CD8-positive, alpha-beta memory T cell (primary cell): ENCODE measurements at regions not wholly inside any gene's neighbourhood (a gene's known extent, or its start where the extent isn't known, plus 50 kb on each side); places are given as distances from the start of the nearest gene placed in this dataset.

Experiments used
- CTCF ChIA-PET: fragments of 350-600 bp; sonication (Branson Sonifier 250); formaldehyde crosslinking; loops from one replicate; lab custom pipeline; 2021; ENCODE audit warnings: antibody characterized with exemption; lab: Charles Lee
- POLR2A ChIA-PET: fragments of 350-600 bp; sonication (Branson Sonifier 250); formaldehyde crosslinking; loops from one replicate; lab custom pipeline; 2021; ENCODE audit warnings: antibody characterized with exemption; lab: Charles Lee
- DNase-seq, 5 donors: peaks; one replicate each; pipeline versions ENCODE4 v3.0.0 to v3.0.0-alpha.2; 2020 to 2022; ENCODE audit warnings: mixed read lengths in 1 of 5
- H3K27ac ChIP-seq: one replicate; pipeline ENCODE4 v1.7.0; 2013; ENCODE audit warnings: low read depth, mild to moderate bottlenecking, low read length, moderate library complexity
- H3K27me3 ChIP-seq: 2 replicates; pipeline ENCODE4 v1.7.0; 2013; ENCODE audit warnings: low read length, mild to moderate bottlenecking; ENCODE audit not compliant: insufficient read depth, poor library complexity, severe bottlenecking
- H3K36me3 ChIP-seq: 2 replicates; pipeline ENCODE4 v1.7.0; 2013; ENCODE audit warnings: mild to moderate bottlenecking, low read length, moderate library complexity; ENCODE audit not compliant: insufficient read depth
- H3K4me1 ChIP-seq: 2 replicates; pipeline ENCODE4 v1.7.0; 2013; ENCODE audit warnings: mild to moderate bottlenecking, low read length, moderate library complexity; ENCODE audit not compliant: insufficient read depth
- H3K4me3 ChIP-seq: 2 replicates; pipeline ENCODE4 v1.7.0; 2013; ENCODE audit warnings: mild to moderate bottlenecking, low read length
- H3K9me3 ChIP-seq: 2 replicates; pipeline ENCODE4 v1.7.0; 2013; ENCODE audit warnings: mild to moderate bottlenecking, low read length
- H3K27ac Mint-ChIP-seq, 8 donors: one replicate each; pipeline ENCODE4 v1.8.0; 2020 to 2021; ENCODE audit warnings: mixed read lengths in 8 of 8, mild to moderate bottlenecking in 6 of 8, inconsistent platforms in 3 of 8, moderate library complexity in 3 of 8
- H3K27me3 Mint-ChIP-seq, 2 donors: one replicate each; pipeline ENCODE4 v1.8.0; 2020 to 2021; ENCODE audit warnings: mixed read lengths in 2 of 2, mild to moderate bottlenecking in 1 of 2, moderate library complexity in 1 of 2
- H3K36me3 Mint-ChIP-seq, 3 donors: one replicate each; pipeline ENCODE4 v1.8.0; 2020 to 2021; ENCODE audit warnings: mixed read lengths in 3 of 3, inconsistent platforms in 1 of 3, mild to moderate bottlenecking in 1 of 3
- H3K4me1 Mint-ChIP-seq, 3 donors: one replicate each; pipeline ENCODE4 v1.8.0; 2020 to 2021; ENCODE audit warnings: mixed read lengths in 3 of 3, inconsistent platforms in 1 of 3, mild to moderate bottlenecking in 1 of 3
- H3K4me3 Mint-ChIP-seq, 7 donors: one replicate each; pipeline ENCODE4 v1.8.0; 2020 to 2021; ENCODE audit warnings: mixed read lengths in 7 of 7, mild to moderate bottlenecking in 6 of 7, moderate library complexity in 4 of 7, inconsistent platforms in 2 of 7
- H3K9me3 Mint-ChIP-seq, 5 donors: one replicate each; pipeline ENCODE4 v1.8.0; 2020 to 2022; ENCODE audit warnings: mixed read lengths in 5 of 5, mild to moderate bottlenecking in 3 of 5, moderate library complexity in 2 of 5, inconsistent platforms in 1 of 5

GRCh38 chr3:115423170-115423569 lies 200.1 kb upstream of the GAP43 start:
- no peaks in the 10 kb centered on the region for H3K36me3 Mint-ChIP-seq
- ChIA-PET POLR2A (no interaction called here), CTCF (no interaction called here)

GRCh38 chr3:115428841-115429240 lies 194.5 kb upstream of the GAP43 start:
- no peaks in the 10 kb centered on the region for H3K36me3 ChIP-seq
- no peak overlapping the region for H3K4me3 Mint-ChIP-seq
- H3K27me3 ChIP-seq: no peaks in the 10 kb centered on the region
- no peak overlapping the region for H3K27ac ChIP-seq
- CTCF ChIA-PET: no interaction called here
- H3K27me3 Mint-ChIP-seq: peaks cover 0 to 2% of the 10 kb centered on the region in 2 donors
- no peaks in the 10 kb centered on the region for H3K4me1 Mint-ChIP-seq
- no peak for DNase-seq
- H3K4me3 ChIP-seq: no peak overlapping the region
- no peaks in the 10 kb centered on the region for H3K36me3 Mint-ChIP-seq
- H3K27ac Mint-ChIP-seq: peak overlapping the region in 1 of 8 donors; percentile 72
- H3K9me3 ChIP-seq: no peaks in the 10 kb centered on the region
- H3K9me3 Mint-ChIP-seq: peaks cover 0 to 3% (median 0%) of the 10 kb centered on the region in 5 donors
- POLR2A ChIA-PET: no interaction called here
- no peaks in the 10 kb centered on the region for H3K4me1 ChIP-seq

More at GRCh38 chr3:115423170-115423569, 200.1 kb upstream of the GAP43 start:
- Histone ChIP-seq H3K27me3 (no peaks in the 10 kb centered on the region), H3K9me3 (no peaks in the 10 kb centered on the region), H3K4me3 (no peak overlapping the region), H3K27ac (no peak overlapping the region), H3K36me3 (no peaks in the 10 kb centered on the region), H3K4me1 (no peaks in the 10 kb centered on the region)
- no peak for DNase-seq
- Mint-ChIP-seq H3K4me3 (no peak overlapping the region), H3K27me3 (peaks cover 0 to 3% of the 10 kb centered on the region in 2 donors), H3K4me1 (peaks cover 5 to 11% (median 11%) of the 10 kb centered on the region in 3 donors), H3K9me3 (peaks cover 0 to 3% (median 3%) of the 10 kb centered on the region in 5 donors), H3K27ac (no peak overlapping the region)

GRCh38 chr3:115436767-115437301 lies 186.5 kb upstream of the GAP43 start:
- Histone ChIP-seq H3K36me3 (no peaks in the 10 kb centered on the region), H3K27ac (no peak overlapping the region), H3K4me3 (no peak overlapping the region), H3K4me1 (no peaks in the 10 kb centered on the region), H3K27me3 (no peaks in the 10 kb centered on the region), H3K9me3 (no peaks in the 10 kb centered on the region)
- Mint-ChIP-seq H3K36me3 (no peaks in the 10 kb centered on the region), H3K4me3 (no peak overlapping the region), H3K27ac (no peak overlapping the region), H3K4me1 (no peaks in the 10 kb centered on the region), H3K9me3 (no peaks in the 10 kb centered on the region), H3K27me3 (no peaks in the 10 kb centered on the region)
- CTCF ChIA-PET: no interaction called here
- POLR2A ChIA-PET: no interaction called here
- DNase-seq: no peak

GRCh38 chr3:115438799-115439198 lies 184.5 kb upstream of the GAP43 start:
- Mint-ChIP-seq H3K27ac (no peak overlapping the region), H3K27me3 (no peaks in the 10 kb centered on the region), H3K4me1 (no peaks in the 10 kb centered on the region), H3K36me3 (no peaks in the 10 kb centered on the region), H3K9me3 (no peaks in the 10 kb centered on the region), H3K4me3 (no peak overlapping the region)
- ChIA-PET POLR2A (no interaction called here), CTCF (no interaction called here)
- no peaks in the 10 kb centered on the region for H3K9me3 ChIP-seq
- no peak overlapping the region for H3K27ac ChIP-seq
- no peaks in the 10 kb centered on the region for H3K27me3 ChIP-seq
- DNase-seq: no peak
- H3K4me3 ChIP-seq: no peak overlapping the region
- no peaks in the 10 kb centered on the region for H3K36me3 ChIP-seq
- H3K4me1 ChIP-seq: no peaks in the 10 kb centered on the region

GRCh38 chr3:115445559-115445958 lies 177.8 kb upstream of the GAP43 start:
- ChIA-PET POLR2A (no interaction called here), CTCF (no interaction called here)
- Histone ChIP-seq H3K36me3 (no peaks in the 10 kb centered on the region), H3K4me3 (no peak overlapping the region), H3K27me3 (no peaks in the 10 kb centered on the region), H3K9me3 (no peaks in the 10 kb centered on the region), H3K4me1 (no peaks in the 10 kb centered on the region), H3K27ac (no peak overlapping the region)
- DNase-seq: no peak
- Mint-ChIP-seq H3K4me1 (no peaks in the 10 kb centered on the region), H3K27me3 (peaks cover 0 to 3% of the 10 kb centered on the region in 2 donors), H3K27ac (no peak overlapping the region), H3K9me3 (no peaks in the 10 kb centered on the region), H3K36me3 (no peaks in the 10 kb centered on the region), H3K4me3 (no peak overlapping the region)

- Histone ChIP-seq H3K27me3 (no peaks in the 10 kb centered on the region), H3K4me3 (no peak overlapping the region), H3K9me3 (no peaks in the 10 kb centered on the region), H3K4me1 (no peaks in the 10 kb centered on the region), H3K36me3 (no peaks in the 10 kb centered on the region), H3K27ac (no peak overlapping the region)
- peaks cover 0 to 4% of the 10 kb centered on the region in 2 donors for H3K27me3 Mint-ChIP-seq
- ChIA-PET POLR2A (no interaction called here), CTCF (no interaction called here)
- no peak overlapping the region for H3K4me3 Mint-ChIP-seq
- no peak overlapping the region for H3K27ac Mint-ChIP-seq
- DNase-seq: no peak
- no peaks in the 10 kb centered on the region for H3K4me1 Mint-ChIP-seq
- H3K36me3 Mint-ChIP-seq: no peaks in the 10 kb centered on the region
- H3K9me3 Mint-ChIP-seq: no peaks in the 10 kb centered on the region
Measured at GRCh38 chr3:115448851-115449250, 174.5 kb upstream of the GAP43 start.

GRCh38 chr3:115450036-115450435 lies 173.3 kb upstream of the GAP43 start:
- no peak for DNase-seq
- no peaks in the 10 kb centered on the region for H3K4me1 Mint-ChIP-seq
- no peaks in the 10 kb centered on the region for H3K27me3 ChIP-seq
- ChIA-PET POLR2A (no interaction called here), CTCF (no interaction called here)
- no peaks in the 10 kb centered on the region for H3K9me3 ChIP-seq
- peaks cover 0 to 4% (median 0%) of the 10 kb centered on the region in 5 donors for H3K9me3 Mint-ChIP-seq
- no peak overlapping the region for H3K27ac Mint-ChIP-seq
- peaks cover 0 to 1% of the 10 kb centered on the region in 2 donors for H3K27me3 Mint-ChIP-seq
- no peak overlapping the region for H3K4me3 ChIP-seq
- no peaks in the 10 kb centered on the region for H3K36me3 Mint-ChIP-seq
- H3K36me3 ChIP-seq: no peaks in the 10 kb centered on the region
- no peaks in the 10 kb centered on the region for H3K4me1 ChIP-seq
- no peak overlapping the region for H3K4me3 Mint-ChIP-seq
- no peak overlapping the region for H3K27ac ChIP-seq

- ChIA-PET CTCF (no interaction called here), POLR2A (no interaction called here)
- Histone ChIP-seq H3K4me1 (no peaks in the 10 kb centered on the region), H3K4me3 (no peak overlapping the region), H3K27me3 (no peaks in the 10 kb centered on the region), H3K27ac (no peak overlapping the region), H3K9me3 (no peaks in the 10 kb centered on the region), H3K36me3 (no peaks in the 10 kb centered on the region)
- H3K36me3 Mint-ChIP-seq: no peaks in the 10 kb centered on the region
- no peak for DNase-seq
- H3K27ac Mint-ChIP-seq: no peak overlapping the region
- no peak overlapping the region for H3K4me3 Mint-ChIP-seq
- no peaks in the 10 kb centered on the region for H3K4me1 Mint-ChIP-seq
- H3K27me3 Mint-ChIP-seq: peaks cover 9 to 12% of the 10 kb centered on the region in 2 donors
- peaks cover 0 to 3% (median 0%) of the 10 kb centered on the region in 5 donors for H3K9me3 Mint-ChIP-seq
Measured at GRCh38 chr3:115464036-115464435, 159.3 kb upstream of the GAP43 start.
